Superior temporal gyrus (tissue), 1 donor: ENCODE measurements at regions not wholly inside any gene's neighbourhood (a gene's known extent, or its start where the extent isn't known, plus 50 kb on each side); places are given as distances from the start of the nearest gene placed in this dataset.

Source experiments
- DNase-seq: peaks from one replicate; pipeline ENCODE4 v3.0.0-alpha.2; 2016; ENCODE audit errors: extremely low spot score

- DNase-seq = peak; percentile 65
Observed at GRCh38 chr15:26376243-26376642, 396.6 kb downstream of the GABRB3 start.

DNA sequence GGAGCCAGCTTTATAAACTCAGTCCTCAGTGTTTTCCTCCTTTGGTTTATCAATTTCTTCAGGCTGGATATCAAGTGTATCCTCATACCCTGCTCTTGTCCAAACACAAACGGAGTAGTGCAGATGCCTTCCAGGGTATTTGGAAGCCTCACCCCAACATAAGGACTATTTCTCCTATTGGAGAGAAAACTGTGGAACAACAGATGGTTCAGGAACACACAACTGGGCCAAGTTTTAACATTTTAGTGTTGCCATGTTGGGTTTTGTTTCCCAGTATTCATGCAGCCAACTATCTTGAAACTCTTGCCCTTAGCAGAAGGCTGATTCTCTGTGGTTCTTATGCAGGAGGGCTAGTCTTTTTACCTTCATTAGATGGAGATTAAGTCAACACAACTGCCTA is 398.1 kb downstream of the GABRB3 start:
- DNase-seq = peak; percentile 38

DNA sequence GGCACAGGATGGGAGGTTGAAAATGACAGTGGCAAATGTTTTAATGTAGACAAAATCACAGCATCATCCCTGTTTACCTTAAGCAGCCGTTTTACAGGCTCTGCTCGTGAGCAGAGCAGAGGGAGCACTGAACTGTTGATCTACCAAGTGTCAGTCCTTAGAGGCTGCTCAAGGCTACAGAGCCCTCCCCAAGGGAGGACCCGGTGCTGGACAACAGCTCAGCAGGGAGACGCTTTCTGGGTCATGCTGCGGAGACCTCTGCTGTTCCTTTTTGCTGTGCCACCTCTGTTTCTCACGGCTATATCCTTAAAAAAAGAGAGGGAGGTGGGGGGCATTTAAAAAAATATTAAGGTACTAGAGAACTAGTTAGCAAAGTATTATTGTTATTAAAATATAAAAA is 400.2 kb downstream of the GABRB3 start:
- DNase-seq = no peak

DNA sequence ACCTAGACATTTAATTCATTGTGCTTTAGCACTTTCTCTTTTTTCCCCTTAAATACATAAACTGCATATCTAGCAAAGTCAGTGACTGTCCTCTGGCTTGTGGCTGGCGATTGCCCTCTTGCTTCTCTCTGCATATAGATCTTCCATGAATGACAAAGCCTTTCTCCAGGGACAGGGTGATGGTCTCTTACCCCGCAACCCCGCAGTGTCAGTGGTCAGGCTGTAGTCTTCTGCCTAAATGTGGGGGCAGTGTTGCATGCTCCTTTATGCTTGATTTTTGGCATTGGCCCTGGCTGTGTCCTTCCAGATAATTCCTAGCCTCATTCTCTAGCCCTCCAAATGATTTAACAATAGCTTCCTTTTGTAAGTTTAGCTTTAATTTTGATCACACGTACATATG is 407.8 kb downstream of the GABRB3 start:
- DNase-seq = no peak

GRCh38 chr15:26359855-26360254 is 413.0 kb downstream of the GABRB3 start:
- DNase-seq = no peak

- no peak for DNase-seq
Observed at GRCh38 chr15:26358708-26359107, 414.2 kb downstream of the GABRB3 start.

GRCh38 chr15:26357653-26358052 is 415.2 kb downstream of the GABRB3 start:
- DNase-seq = no peak

- no peak for DNase-seq
Observed at GRCh38 chr15:26355472-26356074, 417.3 kb downstream of the GABRB3 start.

DNA sequence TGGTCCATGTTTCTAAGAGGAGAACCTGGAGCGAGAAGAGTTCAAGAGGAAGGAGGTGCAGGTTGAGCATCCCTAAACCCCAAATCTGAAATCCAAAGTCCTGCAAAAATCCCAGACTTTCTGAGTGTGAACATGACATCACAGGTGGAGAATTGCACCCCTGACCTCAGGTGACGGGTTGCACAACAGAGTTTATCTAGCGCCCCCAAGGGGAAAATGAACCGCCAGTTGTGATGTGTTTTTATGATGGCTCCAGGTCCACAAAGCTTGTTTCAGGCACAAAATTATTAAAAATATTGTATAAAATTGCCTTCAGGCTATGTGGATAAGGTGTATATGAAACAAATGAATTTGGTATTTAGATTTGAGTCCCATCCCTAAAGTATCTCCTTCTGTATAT is 420.0 kb downstream of the GABRB3 start:
- no peak for DNase-seq

GRCh38 chr15:26352406-26352805 is 420.5 kb downstream of the GABRB3 start:
- DNase-seq = no peak

DNA sequence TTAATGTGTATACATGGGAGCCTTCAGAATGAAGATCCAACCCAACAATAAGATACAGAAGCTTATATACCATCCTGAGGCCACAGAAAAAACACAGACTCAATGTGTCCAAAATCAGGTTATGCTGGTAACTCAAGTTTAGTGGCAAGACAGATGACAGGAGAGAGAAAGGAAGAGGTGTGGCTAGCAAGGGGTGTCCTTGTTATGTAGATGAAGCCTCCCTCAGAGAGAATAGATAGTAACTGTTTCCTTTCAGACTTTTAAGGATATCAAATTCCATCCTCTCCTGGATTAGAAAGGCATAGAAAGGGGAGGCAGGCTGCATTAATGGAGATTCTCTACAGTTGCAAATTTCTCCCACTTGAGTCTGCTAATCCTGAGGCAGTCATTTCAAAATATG is 447.4 kb downstream of the GABRB3 start:
- no peak for DNase-seq

- no peak for DNase-seq
Observed at GRCh38 chr15:26323566-26323965, 449.3 kb downstream of the GABRB3 start.

DNA sequence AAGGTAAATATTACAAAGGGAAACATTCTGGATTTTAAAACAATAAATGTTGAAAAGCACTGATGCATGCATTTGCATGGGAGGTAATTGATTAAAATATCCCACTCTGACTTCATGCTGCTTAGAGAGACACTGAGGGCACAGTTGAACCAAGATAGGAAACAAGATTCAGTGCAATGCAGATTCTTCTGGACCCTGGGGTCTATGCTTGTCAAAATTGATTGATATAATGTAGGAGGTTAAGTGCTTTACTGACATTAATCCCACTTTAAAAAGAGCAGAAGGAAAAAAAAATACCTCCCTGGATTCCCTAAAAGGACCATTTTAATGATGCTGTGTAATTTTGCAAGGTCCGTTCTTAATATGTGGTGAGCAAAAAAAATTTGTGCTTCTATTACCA is 454.2 kb downstream of the GABRB3 start:
- no peak for DNase-seq

GRCh38 chr15:26314577-26314976 is 451.4 kb upstream of the ATP10A start:
- DNase-seq = no peak

GRCh38 chr15:26311710-26312236 is 448.6 kb upstream of the ATP10A start:
- peak; percentile 40 for DNase-seq

DNA sequence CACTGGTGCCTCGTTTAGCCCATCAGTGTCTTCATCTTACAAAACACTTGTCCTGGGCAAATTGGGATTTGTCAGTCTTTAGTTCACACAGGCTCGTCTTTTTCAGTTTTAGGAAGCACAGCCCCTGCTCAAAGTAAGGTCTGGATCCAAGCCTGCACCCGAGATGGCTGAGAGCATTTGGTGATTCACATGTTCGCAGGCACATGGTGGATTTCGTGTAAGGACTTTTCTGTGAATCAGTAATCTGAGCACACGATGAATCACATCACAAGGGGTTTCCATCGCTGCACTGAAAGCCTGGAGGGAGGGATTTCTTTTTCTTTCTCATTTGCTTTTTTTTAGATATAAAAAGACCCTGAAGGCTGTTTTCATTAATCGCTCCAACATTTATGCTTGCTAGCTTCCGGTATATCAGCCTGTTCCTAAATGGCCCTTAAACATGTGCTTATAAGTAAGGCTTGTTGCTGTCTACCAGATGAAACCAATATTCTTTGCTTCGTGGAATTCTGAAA is 435.6 kb upstream of the ATP10A start:
- no peak for DNase-seq

DNA sequence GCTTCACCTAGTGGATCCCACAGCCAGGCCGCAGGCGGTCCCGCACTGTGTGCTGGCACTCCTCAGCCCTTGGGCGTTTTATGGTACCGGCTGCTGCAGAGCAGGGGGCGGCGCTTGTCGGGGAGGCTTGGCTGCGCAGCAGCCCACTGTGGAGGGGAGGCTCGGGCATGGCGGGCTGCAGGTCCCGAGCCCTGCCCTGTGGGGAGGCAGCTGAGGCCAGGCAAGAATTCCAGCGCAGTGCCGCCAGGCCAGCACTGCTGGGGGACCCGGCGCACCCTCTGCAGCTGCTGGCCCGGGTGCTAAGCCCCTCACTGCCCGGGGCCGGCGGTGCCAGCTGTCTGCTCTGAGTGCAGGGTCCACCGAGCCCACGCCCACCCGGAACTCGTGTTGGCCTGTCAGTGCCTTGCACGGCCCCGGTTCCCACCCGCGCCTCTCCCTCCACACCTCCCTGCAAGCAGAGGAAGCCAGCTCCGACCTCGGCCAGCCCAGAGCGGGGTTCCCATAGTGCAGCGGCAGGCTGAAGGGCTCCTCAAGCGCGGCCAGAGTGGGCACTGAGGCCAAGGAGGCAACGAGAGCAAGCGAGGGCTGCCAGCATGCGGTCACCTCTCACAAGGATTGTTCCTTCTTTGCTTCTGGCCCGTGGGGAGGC is 435.0 kb upstream of the ATP10A start:
- no peak for DNase-seq

DNA sequence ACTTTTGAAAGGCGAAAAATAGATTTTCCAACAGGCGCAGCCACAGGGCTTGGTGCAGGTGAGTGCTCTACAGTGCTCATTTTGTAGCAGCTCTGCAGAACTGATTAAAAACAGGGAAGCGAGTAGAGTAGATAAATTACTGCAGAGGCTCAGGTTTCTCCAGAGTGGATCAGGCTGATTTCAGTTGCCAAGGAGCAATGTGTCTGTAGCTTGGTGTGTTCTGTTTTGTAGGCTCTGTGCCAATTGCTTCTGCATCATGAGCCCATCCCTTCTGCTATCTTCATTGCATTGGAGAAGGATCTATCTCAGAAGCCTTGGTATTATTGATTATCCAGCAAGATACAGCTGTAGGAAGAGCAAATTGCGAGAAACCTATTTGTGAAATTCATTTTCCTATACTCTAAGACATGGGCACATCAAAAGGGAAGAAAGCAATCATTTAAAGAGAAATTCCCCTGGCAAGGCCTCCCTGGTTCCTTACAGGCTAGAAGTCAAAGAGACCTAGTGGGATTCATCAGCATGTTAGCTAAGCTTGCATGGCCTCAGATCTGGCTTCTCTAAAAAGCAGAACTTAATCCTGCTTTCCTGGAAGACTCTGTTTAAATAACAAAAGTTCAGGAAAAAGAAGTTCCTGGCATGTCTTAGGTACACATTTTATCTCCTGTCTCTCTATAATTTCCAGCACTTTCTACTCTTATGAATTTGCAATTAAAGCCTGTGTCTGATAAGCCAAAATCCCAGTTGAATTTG is 432.4 kb upstream of the ATP10A start:
- DNase-seq = peak; percentile 42

DNA sequence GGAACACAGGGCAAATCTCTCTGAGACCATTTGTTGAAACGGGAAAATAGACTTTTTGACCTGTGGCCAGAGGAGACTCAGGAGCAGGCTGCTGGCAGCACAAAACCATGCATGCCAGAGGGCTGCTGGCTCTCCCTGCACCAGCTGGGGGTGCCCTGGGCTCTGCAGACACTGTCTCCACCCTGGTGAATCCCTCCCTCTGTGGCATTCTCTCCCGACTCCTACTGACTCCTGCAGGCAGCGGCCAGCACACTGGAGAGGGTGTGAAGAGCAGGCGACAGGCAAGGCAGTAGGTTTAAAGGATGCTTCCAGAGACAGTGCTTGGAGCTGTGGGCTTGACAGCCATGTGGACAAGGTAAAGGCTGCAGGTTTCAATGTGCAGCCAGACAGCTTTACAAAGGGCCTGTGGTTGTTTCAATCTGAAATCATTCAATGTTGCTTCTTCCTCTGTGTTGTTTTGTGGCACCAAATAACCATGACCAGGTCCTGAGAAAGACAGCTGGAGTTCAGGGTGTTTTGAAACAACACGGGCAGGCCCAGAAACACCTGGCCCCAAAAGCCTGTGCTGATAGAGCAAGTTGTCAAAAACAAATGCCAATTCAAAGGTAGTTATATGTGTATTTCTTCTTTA is 431.0 kb upstream of the ATP10A start:
- DNase-seq = no peak

GRCh38 chr15:26287381-26287780 is 424.3 kb upstream of the ATP10A start:
- no peak for DNase-seq

DNA sequence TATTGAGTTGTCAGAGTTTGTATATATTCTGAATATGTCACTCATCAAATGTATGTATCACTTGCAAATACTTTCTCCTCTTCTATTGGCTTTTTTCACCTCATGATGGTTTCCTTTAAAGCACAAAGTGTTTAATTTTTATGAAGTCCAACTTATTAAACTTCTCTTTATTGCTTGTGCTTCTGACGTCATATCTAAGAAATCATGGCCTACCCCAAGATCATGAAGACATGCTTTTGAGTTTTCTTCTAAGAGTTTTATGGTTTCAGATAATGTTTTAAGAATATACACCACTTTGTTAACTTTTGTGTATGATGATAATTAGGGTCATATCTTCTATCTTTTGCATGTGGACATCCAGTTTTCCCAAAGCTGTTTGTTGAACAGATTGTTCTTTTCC is 417.2 kb upstream of the ATP10A start:
- DNase-seq = no peak

- DNase-seq = no peak
Observed at GRCh38 chr15:26261966-26262365, 398.8 kb upstream of the ATP10A start.
